ENCODE measurements at regions not wholly inside any gene's neighbourhood (a gene's known extent, or its start where the extent isn't known, plus 50 kb on each side); places are given as distances from the start of the nearest gene placed in this dataset.

DNA sequence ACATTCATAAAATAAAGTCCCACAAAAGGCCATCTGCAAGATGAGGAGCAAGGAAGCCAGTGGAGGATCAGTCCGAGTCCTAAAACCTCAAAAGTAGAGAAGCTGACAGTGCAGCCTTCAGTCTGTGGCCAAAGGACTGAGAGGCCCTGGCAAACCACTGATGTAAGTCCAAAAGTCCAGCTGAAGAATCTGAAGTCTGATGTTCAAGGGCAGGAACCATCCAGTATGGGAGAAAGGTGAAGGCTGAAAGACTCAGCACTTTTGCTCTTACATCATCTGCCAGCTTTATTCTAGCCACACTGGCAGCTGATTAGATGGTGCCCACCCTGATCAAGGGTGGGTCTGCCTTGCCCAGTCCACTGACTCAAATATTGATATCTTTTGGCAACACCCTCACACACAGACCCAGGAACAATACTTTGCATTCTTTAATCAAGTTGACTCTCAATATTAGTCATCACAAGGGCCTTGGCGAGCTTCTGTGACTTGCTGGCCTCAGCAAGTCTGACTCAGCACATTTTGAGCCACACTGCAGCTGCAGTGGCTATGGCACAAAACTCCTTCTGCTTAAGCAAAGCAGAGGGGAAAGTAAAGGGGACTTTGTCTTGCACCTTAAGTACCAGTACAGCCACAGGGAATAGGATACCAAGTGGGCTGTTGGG, 1370.3 kb upstream of the CITED2 start:
- TF ChIP-seq, protein P1, sequence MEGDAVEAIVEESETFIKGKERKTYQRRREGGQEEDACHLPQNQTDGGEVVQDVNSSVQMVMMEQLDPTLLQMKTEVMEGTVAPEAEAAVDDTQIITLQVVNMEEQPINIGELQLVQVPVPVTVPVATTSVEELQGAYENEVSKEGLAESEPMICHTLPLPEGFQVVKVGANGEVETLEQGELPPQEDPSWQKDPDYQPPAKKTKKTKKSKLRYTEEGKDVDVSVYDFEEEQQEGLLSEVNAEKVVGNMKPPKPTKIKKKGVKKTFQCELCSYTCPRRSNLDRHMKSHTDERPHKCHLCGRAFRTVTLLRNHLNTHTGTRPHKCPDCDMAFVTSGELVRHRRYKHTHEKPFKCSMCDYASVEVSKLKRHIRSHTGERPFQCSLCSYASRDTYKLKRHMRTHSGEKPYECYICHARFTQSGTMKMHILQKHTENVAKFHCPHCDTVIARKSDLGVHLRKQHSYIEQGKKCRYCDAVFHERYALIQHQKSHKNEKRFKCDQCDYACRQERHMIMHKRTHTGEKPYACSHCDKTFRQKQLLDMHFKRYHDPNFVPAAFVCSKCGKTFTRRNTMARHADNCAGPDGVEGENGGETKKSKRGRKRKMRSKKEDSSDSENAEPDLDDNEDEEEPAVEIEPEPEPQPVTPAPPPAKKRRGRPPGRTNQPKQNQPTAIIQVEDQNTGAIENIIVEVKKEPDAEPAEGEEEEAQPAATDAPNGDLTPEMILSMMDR (IDR thresholded peaks at IDR 0.05): no peak
- no peak for TF ChIP-seq POLR2A (IDR thresholded peaks at IDR 0.05)
